ENCODE measurements at regions not wholly inside any gene's neighbourhood (a gene's known extent, or its start where the extent isn't known, plus 50 kb on each side); places are given as distances from the start of the nearest gene placed in this dataset.

GRCh38 chr1:101291562-101292380 is 55.0 kb downstream of the S1PR1 start:
- TF ChIP-seq EZH2phosphoT487 (IDR thresholded peaks at IDR 0.05; ENCODE audit: borderline replicate concordance, low read length), result no peak
- TF ChIP-seq CTCF (IDR thresholded peaks at IDR 0.05; ENCODE audit: low read depth, low read length, poor library complexity, severe bottlenecking), result no peak

Data from DOHH2 (cell line).